GM18868 (cell line): ENCODE measurements at regions not wholly inside any gene's neighbourhood (a gene's known extent, or its start where the extent isn't known, plus 50 kb on each side); places are given as distances from the start of the nearest gene placed in this dataset.

Source experiments
- ATAC-seq: cut with Tn5 transposase; IDR thresholded peaks from one replicate; pipeline ENCODE4 v1.9.1; 2021; ENCODE audit warnings: mild to moderate bottlenecking, moderate library complexity; ENCODE audit not compliant: unreplicated experiment

DNA sequence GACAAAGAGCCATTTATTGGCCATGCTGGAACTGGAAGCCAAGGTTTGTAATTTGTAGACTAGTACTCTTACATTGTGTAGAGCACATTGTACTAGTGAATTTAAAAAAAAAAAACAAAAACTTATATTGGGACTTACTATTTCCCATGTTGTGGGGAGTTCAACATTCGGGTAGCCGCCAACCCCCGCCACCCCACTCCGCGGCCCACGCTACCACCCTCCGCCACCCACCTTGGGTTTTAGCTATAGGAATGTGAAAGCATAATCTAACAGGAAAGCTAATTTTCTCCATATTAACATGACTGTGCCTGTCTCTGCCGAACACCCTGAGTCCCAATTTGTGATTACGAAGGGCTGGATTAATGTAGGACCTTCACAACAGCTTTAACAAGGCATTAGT is 275.8 kb downstream of the FIGN start:
- no peak for ATAC-seq

DNA sequence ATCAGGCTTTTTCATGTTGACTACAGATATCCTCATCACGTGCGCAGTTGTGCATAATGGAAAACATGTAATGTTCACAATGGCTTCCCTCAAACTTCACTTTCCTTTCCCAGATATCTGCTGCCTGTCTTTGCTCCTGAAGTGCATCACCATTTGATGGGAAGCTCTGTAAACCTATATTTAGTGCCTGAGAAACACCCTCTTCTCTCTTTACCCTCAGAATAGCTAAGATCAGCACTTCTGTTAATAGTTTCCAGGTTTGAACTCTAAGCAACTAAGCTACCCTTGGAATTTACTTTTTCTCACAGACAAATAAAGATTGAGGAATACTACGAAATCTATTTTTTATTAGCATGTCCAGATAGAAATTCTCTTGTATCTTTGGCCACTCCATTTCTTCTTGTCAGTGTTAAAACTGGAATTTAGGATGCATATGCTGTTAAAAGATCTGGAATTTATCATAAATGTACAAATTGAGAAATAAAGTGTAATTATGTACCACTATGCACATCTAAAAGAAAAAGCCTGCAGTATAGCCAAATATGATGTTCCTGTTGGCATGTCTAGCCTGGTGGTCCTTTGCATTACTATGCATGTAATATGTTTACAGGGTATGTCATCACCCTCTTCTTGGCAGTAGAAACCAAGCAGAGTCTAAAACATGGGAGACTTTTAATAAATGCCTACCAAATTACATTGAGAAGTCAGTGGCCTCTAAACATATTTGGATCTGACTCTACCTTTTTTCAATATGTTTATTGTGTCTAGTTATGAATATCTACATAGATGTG is 278.7 kb downstream of the FIGN start:
- ATAC-seq: no peak

GRCh38 chr2:163455815-163456214 is 280.0 kb downstream of the FIGN start:
- no peak for ATAC-seq

DNA sequence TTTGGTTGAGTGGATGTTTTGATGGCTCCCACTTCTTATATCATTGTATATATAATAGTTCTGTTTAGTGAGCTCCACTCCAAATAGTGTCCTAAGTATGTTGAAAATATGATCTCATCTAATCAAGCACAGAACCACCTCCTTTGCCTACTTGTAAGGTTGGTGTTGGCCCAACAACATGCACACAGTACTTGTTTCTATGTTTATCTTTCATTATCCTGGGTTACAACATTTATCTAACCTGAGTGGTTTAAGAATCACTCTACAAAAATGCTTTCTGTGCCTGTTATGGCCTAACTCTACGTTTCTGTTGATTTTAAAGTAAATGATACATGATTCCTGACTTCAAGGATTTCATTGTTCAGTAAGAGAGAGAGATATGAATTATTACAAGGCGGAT is 281.9 kb downstream of the FIGN start:
- ATAC-seq: no peak

GRCh38 chr2:163441603-163442002 is 294.2 kb downstream of the FIGN start:
- ATAC-seq: no peak

DNA sequence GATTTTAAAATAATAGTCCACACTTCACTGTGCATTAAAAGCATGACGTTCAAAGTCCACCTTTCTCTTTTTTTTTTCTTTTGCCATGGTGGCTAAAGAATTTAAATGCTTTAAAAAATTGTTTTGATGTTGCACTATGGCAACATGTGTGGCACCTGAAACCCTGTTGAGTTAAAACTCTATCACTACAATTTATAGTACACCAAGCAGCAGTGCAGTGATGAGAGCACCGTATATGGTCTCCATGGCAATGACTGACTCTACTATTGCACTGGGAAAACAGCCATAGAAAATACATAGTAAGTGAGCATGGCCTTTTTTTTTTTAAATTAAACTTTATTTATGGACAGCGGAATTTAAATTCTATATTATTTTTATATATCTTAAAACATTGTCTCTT is 298.8 kb downstream of the FIGN start:
- no peak for ATAC-seq

DNA sequence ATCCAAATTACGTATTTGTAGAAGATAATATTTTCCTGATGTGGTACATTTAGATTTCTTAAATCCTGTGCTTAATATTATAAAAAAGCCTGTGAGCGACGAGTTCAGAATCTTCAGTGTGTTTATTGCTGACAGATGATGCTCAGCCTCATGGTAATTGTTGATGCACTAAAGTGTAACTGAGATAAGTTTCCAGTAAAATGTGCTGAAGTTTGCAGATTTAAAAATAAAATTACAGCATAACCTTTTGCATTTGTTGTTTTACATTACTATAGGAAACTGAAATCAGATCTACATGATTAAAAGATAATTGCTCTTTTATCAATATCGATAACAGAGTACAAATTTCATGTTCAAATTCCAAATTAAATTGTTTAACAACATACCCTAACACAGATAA is 307.6 kb downstream of the FIGN start:
- ATAC-seq: no peak

DNA sequence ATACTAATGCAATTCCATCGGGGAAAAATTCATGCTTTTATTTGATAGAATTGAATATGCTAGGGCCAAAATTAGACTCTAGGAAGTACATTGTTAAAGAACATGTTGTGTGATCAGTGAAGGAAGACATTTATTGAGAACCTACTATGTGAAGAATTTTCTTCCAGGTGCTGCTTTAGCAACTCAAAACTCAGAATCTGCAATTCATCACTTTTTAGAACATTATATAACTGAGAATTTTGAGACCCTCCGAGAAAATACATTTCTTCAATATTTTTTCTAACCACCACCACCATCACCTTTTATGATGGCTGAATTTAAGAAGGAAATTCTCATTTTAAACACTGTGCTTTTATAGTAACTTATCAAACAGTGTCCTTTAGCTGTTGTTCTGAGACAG is 315.2 kb downstream of the FIGN start:
- ATAC-seq: no peak

GRCh38 chr2:163419000-163419830 is 316.6 kb downstream of the FIGN start:
- no peak for ATAC-seq

DNA sequence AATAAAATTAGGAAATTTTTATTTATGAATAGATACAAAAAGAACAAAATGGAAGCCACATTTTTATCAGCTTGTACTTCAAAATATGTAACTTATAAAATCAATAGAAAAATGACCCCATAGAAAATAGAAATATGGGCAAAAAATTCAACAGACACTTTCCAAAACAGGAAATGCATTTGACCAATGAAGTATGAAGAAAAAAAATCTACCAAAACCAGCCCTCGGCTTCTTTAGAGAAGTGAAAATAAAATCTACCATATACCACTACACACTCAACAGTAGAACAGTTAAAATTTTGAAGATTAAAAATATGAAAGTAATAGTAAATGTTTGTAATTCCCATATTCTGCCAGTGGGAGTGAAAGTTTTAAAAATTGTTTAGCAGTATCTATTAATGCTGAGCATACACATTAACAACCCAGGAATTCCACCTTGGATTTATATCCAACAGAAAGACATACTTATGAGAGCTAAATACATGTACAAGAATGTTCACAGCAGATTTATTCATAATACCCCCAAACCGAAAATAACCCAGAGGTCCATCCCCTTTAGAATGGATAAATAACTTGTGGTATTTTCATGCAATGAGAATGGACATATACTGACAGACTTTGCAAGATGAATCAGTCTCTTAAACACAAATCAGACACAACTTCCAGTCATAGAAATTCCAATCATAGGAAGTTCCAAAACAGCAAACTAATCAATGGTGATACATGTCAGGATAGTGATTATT is 318.0 kb downstream of the FIGN start:
- ATAC-seq: peak; percentile 81

DNA sequence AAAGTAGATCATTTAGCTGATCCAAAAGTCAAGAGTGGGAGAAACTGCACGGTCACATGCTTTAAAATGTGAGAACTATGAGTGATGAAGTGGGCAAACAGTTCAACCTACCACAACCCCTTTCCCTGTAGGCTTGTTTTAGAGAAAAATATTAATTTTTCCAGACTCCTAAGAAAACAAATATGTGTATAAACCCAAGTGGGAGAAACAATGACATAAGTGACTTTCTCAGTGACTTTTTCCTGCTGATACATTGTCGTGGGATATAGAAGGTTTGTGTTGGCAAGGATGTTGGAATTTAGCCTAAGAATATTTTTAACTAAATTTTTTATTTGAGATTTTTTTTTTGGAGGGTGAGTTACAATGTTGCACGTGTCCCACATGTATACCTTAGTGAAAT is 321.7 kb downstream of the FIGN start:
- ATAC-seq: no peak

DNA sequence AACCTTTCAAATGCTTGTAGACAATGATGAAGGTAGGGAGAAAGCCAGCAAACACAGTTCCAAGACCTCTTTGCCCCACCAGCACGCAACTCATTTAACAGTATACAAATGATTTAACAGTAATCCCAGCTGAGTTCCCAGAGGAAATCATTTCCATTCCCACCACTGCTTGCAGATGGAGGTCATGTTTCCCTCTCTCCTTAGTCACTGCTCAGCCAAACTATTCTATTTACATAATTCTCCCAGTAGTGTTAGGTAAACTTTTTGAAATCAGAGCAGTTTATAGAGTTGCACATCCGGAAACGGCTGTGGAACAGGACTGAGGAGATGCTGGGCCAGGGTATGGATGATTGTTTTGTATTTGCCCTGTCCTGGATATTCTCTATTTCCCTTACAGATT is 328.5 kb downstream of the FIGN start:
- ATAC-seq: no peak

GRCh38 chr2:163405298-163405697 is 330.5 kb downstream of the FIGN start:
- peak; percentile 47 for ATAC-seq

DNA sequence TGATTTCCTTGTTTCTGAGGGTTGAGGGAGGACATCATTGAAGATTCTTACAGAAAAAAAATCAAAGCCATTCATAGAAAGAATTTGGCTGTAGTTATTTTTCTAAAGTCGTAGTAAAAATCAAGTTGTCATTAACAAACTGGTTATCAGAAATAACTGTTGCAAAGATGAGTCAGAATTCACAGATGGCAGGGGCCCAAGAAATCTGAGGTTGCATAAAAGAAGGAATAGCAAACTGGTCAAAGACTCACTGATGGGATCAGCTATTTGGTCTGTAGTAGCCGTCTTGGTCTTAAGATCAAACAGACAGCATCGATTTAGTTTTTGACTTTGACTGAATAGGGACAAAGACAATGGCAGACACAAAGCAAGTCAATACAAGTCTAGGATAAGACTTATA is 334.3 kb downstream of the FIGN start:
- no peak for ATAC-seq

DNA sequence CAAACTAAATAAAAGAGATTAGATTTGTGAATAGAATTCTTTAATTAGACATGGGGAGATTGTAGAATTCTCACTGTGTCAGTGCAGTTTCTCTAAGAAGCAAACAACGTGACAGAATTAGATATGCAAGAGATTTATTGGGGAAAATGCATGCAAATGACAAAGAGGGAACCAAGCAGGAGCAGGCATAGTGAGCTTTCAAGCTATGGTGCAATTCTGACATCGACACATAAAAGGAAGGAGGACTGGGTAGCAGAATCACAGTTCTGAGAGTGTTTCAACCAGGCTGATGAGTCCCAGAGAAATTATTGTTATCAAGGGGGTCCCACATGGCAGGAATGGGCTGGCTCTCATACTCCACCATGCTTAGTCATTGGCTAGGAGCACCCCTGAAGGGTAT is 338.4 kb downstream of the FIGN start:
- no peak for ATAC-seq

DNA sequence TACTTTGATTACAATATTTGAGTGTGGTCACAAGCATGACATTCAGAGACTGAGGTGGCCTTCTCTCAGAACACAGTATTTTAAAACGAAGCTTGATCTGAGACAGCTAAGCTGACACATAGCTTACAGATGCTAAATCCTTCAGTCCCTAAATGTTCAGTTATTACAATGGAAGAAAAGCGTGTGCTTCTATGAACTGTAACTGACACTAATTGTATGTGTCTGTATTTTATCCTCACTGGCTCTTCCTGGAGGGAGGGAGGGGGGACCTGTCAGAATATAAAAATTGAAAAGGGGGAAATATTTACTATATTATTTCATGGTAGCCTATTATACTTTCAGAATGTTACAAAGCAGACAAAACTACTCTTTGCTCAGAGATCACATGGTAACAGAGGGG is 340.2 kb downstream of the FIGN start:
- ATAC-seq: no peak

DNA sequence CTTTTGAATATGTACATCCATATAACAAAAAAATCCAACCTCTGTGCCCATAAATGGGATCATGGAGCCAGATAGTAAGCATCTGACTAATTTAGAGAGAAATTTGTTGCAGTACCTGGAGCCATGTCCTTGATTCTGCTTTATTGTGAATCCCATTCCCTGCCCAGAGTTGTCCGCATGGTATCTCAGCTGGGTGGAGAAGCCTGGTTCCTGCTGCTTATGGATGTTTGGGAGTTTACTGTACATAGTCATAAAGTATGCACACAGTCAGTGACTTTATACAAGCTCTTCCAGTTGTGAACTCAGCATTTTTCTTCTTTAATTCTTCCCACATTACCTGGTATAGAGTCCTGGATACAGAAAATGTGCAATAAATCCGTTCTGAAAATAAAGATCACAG is 346.0 kb downstream of the FIGN start:
- ATAC-seq: no peak

DNA sequence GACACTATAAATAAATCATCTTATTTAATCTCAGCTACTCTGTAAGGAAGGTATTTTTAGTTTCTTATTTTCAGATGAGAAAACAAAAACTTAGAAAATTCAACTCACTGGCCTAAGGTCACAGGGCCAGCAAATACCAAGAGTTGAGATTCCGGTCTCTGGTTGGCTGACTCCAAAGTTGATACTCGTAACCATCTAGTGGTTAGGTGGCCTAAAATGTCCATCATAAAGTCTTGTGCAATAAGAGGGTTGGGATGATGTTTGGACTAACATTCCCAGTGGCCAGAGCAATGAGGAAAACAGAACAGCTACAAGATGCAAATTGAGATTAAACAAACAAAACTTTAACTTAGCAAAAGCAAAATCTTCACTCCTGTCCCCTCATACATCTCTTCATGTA is 360.3 kb downstream of the FIGN start:
- ATAC-seq: no peak

- ATAC-seq: no peak
Observed at GRCh38 chr2:163375070-163375469, 360.7 kb downstream of the FIGN start.

DNA sequence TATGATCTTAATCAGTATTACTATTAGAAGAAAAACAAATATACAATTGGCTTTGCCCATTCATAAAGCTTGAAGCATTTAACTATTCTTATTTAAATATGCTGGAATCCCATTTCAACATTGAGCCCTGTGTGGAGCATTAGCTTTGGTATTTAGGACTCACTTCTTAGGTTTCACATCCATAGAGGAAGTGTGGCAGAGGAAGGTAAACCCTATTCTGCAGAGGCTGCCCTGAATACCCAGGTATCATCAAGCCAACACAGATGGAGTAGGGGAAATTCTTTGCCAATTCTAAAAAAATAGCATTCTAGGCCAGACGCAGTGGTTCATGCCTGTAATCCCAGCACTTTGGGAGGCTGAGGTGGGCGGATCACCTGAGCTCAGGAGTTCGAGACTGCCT is 361.5 kb downstream of the FIGN start:
- no peak for ATAC-seq

- ATAC-seq: peak; percentile 46
Observed at GRCh38 chr2:163373496-163373895, 362.3 kb downstream of the FIGN start.
